OCI-LY7 (cell line): ENCODE measurements at regions not wholly inside any gene's neighbourhood (a gene's known extent, or its start where the extent isn't known, plus 50 kb on each side); places are given as distances from the start of the nearest gene placed in this dataset.

ENCODE experiments used
- EZH2phosphoT487 ChIP-seq: fragments of 200-600 bp; sonication (generic); IDR thresholded peaks from 2 replicates; pipeline ENCODE4 v1.6.1; 2018; ENCODE audit warnings: low read depth, borderline replicate concordance, mild to moderate bottlenecking, mixed run types, antibody characterized with exemption, low read length, moderate library complexity, mixed read lengths
- TF ChIP-seq, protein P1 (sequence below): fragments of 200-600 bp; sonication (generic); conservative IDR thresholded peaks from 2 replicates; pipeline ENCODE4 v1.5.1; 2014; ENCODE audit warnings: mild to moderate bottlenecking, antibody characterized with exemption, low read length, moderate library complexity, mixed read lengths

DNA sequence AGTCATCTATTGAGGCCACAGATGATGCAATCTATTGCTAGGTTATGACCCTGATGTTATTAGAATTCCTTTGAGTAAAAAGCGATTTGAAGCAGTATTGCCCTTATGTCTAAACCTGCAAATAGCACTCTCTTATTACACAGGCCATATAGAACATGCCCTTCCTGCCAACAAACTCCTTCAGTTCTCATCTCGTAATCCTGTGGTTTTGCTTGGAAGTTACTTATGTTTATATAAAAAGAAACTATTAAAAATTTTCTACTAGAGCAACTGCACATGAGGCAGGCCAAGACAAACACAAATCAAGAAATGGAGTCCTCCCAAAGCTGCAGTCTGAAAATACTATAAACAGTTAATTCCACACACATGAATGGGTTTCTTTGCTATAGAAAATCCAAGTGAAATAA is 1200.2 kb downstream of the LRFN5 start:
- TF ChIP-seq, protein P1, sequence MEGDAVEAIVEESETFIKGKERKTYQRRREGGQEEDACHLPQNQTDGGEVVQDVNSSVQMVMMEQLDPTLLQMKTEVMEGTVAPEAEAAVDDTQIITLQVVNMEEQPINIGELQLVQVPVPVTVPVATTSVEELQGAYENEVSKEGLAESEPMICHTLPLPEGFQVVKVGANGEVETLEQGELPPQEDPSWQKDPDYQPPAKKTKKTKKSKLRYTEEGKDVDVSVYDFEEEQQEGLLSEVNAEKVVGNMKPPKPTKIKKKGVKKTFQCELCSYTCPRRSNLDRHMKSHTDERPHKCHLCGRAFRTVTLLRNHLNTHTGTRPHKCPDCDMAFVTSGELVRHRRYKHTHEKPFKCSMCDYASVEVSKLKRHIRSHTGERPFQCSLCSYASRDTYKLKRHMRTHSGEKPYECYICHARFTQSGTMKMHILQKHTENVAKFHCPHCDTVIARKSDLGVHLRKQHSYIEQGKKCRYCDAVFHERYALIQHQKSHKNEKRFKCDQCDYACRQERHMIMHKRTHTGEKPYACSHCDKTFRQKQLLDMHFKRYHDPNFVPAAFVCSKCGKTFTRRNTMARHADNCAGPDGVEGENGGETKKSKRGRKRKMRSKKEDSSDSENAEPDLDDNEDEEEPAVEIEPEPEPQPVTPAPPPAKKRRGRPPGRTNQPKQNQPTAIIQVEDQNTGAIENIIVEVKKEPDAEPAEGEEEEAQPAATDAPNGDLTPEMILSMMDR: no peak
- TF ChIP-seq EZH2phosphoT487: no peak
